ENCODE measurements at regions not wholly inside any gene's neighbourhood (a gene's known extent, or its start where the extent isn't known, plus 50 kb on each side); places are given as distances from the start of the nearest gene placed in this dataset.

DNA sequence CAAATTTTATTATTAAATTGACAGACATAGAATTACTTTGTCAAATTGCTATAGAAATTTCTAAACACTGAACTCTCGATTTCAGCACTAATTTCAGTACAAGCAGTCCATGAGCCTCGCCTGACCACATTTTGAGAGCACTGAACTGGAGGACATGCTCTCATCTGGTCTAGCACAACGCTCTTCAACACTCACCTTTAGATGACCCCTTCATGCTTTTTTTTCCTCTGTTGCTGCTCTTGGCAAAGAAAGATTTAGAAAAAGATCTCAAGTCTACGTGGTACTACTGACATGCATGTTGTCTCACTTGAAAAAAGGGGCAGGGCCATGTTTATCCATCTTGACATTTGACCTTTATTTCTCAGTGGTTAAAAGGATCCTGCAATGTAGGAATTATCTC is 981.5 kb downstream of the DIAPH3 start (continued):
- TF ChIP-seq ZNF132 (tag by site-specific recombination; IDR thresholded peaks at IDR 0.05; ENCODE audit: borderline replicate concordance) = no peak
- no peak for TF ChIP-seq MEIS1 (CRISPR knock-in tag; IDR thresholded peaks at IDR 0.05; ENCODE audit: borderline replicate concordance)
- no peak for TF ChIP-seq ZBTB20 (tag by site-specific recombination; IDR thresholded peaks at IDR 0.05)

DNA sequence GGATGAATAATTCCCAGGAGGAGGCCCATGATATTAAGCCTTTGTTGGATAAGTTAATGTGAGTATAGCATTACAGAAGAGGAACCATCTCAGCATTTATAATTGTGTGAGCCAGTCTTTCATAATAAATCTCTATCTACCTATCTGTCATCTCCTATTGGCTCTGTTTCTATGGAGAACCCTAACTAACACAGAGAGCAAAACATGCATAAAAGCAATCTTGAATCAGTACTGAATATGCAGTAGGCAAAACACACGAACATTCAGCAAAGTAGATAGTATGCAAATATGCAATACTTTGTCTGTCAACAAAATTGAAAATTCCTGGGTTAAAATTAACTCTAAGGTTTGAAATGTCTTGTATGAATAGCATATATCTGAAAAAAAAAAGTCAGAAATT is 966.3 kb downstream of the DIAPH3 start:
- H3K9me3 ChIP-seq (ENCODE audit: control insufficient read depth, insufficient read depth, low read depth, low read length) = no peaks in the 10 kb centered on the region
- H3K4me3 ChIP-seq (ENCODE audit: low read depth, low read length) = no peak overlapping the region
- no peak overlapping the region for H3K27ac ChIP-seq (ENCODE audit: extremely low read depth, low read depth, low read length)
- CTCF ChIA-PET = no interaction called here
- no peaks in the 10 kb centered on the region for H3K36me3 ChIP-seq (ENCODE audit: control insufficient read depth in 2 of 2, insufficient read depth in 1 of 2, low read length in 2 of 2)
- POLR2A ChIA-PET = no interaction called here
- no peaks in the 10 kb centered on the region for H3K4me1 ChIP-seq (ENCODE audit: control insufficient read depth, insufficient read depth, low read length)
- TF ChIP-seq, protein P1, sequence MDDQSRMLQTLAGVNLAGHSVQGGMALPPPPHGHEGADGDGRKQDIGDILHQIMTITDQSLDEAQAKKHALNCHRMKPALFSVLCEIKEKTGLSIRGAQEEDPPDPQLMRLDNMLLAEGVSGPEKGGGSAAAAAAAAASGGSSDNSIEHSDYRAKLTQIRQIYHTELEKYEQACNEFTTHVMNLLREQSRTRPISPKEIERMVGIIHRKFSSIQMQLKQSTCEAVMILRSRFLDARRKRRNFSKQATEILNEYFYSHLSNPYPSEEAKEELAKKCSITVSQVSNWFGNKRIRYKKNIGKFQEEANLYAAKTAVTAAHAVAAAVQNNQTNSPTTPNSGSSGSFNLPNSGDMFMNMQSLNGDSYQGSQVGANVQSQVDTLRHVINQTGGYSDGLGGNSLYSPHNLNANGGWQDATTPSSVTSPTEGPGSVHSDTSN (CRISPR knock-in tag; IDR thresholded peaks at IDR 0.05) = no peak
- TF ChIP-seq, protein P2, sequence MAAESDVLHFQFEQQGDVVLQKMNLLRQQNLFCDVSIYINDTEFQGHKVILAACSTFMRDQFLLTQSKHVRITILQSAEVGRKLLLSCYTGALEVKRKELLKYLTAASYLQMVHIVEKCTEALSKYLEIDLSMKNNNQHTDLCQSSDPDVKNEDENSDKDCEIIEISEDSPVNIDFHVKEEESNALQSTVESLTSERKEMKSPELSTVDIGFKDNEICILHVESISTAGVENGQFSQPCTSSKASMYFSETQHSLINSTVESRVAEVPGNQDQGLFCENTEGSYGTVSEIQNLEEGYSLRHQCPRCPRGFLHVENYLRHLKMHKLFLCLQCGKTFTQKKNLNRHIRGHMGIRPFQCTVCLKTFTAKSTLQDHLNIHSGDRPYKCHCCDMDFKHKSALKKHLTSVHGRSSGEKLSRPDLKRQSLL (tag by site-specific recombination; IDR thresholded peaks at IDR 0.05) = no peak
- no peak for TF ChIP-seq ZNF701 (tag by site-specific recombination; IDR thresholded peaks at IDR 0.05)

DNA sequence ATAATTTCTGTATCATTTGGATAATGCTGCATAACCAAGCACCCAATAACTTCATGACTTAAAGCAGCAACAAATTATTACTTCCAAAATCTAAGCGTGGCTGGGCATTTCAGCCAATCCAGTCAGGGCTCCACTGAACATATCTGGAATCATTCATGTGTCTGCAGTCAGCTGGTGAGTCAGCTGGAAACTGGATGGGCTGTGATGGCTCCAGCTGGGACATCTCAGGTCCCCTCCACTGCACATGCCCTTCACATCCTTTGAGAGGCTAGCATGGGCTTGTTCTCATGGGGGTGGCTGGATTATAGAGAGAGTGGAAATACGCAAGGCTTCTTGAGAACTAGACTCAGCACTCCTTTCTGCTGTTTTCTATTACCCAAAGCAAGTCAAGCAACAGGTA is 961.9 kb downstream of the DIAPH3 start:
- H3K4me3 ChIP-seq (ENCODE audit: low read depth, low read length) = no peak overlapping the region
- H3K36me3 ChIP-seq (ENCODE audit: control insufficient read depth in 2 of 2, insufficient read depth in 1 of 2, low read length in 2 of 2) = no peaks in the 10 kb centered on the region
- ChIA-PET CTCF (no interaction called here), POLR2A (no interaction called here)
- H3K27ac ChIP-seq (ENCODE audit: extremely low read depth, low read depth, low read length) = no peak overlapping the region
- no peaks in the 10 kb centered on the region for H3K9me3 ChIP-seq (ENCODE audit: control insufficient read depth, insufficient read depth, low read depth, low read length)
- no peaks in the 10 kb centered on the region for H3K4me1 ChIP-seq (ENCODE audit: control insufficient read depth, insufficient read depth, low read length)
- TF ChIP-seq ZNF24 (tag by site-specific recombination; IDR thresholded peaks at IDR 0.05) (no peak), BCL11A (tag by site-specific recombination; IDR thresholded peaks at IDR 0.05; ENCODE audit: low read depth) (no peak), KLF8 (tag by site-specific recombination; IDR thresholded peaks at IDR 0.05) (no peak)
- TF ChIP-seq, protein P1 (CRISPR knock-in tag; IDR thresholded peaks at IDR 0.05) = no peak

DNA sequence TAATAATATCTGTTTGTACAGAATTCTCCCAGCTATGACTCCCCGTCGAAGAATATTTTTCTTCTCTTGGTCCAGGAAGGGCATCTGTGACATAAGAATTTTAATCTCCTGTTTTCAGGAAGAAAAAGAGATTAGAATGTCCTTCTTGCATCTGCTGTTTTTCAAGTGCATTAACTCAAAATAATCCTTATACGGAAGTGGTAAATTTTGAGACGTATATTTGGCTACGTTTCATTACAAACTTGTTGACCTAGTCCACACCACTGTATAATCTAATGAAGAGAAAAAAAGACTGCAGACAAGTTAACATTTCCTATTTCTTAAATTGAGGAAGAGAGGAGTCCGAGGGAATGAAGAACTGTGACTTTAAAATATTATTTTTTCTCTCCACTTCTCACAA is 959.9 kb downstream of the DIAPH3 start:
- H3K4me3 ChIP-seq (ENCODE audit: low read depth, low read length) = no peak overlapping the region
- H3K9me3 ChIP-seq (ENCODE audit: control insufficient read depth, insufficient read depth, low read depth, low read length) = no peaks in the 10 kb centered on the region
- no peaks in the 10 kb centered on the region for H3K4me1 ChIP-seq (ENCODE audit: control insufficient read depth, insufficient read depth, low read length)
- POLR2A ChIA-PET = no interaction called here
- no peaks in the 10 kb centered on the region for H3K36me3 ChIP-seq (ENCODE audit: control insufficient read depth in 2 of 2, insufficient read depth in 1 of 2, low read length in 2 of 2)
- CTCF ChIA-PET = interaction anchor here (0.6 kb wide), 1 partner anchor 94 kb away, joined by 3 read pairs; no protein-coding TSS in a partner anchor
- no peak overlapping the region for H3K27ac ChIP-seq (ENCODE audit: extremely low read depth, low read depth, low read length)
- TF ChIP-seq, protein P3, sequence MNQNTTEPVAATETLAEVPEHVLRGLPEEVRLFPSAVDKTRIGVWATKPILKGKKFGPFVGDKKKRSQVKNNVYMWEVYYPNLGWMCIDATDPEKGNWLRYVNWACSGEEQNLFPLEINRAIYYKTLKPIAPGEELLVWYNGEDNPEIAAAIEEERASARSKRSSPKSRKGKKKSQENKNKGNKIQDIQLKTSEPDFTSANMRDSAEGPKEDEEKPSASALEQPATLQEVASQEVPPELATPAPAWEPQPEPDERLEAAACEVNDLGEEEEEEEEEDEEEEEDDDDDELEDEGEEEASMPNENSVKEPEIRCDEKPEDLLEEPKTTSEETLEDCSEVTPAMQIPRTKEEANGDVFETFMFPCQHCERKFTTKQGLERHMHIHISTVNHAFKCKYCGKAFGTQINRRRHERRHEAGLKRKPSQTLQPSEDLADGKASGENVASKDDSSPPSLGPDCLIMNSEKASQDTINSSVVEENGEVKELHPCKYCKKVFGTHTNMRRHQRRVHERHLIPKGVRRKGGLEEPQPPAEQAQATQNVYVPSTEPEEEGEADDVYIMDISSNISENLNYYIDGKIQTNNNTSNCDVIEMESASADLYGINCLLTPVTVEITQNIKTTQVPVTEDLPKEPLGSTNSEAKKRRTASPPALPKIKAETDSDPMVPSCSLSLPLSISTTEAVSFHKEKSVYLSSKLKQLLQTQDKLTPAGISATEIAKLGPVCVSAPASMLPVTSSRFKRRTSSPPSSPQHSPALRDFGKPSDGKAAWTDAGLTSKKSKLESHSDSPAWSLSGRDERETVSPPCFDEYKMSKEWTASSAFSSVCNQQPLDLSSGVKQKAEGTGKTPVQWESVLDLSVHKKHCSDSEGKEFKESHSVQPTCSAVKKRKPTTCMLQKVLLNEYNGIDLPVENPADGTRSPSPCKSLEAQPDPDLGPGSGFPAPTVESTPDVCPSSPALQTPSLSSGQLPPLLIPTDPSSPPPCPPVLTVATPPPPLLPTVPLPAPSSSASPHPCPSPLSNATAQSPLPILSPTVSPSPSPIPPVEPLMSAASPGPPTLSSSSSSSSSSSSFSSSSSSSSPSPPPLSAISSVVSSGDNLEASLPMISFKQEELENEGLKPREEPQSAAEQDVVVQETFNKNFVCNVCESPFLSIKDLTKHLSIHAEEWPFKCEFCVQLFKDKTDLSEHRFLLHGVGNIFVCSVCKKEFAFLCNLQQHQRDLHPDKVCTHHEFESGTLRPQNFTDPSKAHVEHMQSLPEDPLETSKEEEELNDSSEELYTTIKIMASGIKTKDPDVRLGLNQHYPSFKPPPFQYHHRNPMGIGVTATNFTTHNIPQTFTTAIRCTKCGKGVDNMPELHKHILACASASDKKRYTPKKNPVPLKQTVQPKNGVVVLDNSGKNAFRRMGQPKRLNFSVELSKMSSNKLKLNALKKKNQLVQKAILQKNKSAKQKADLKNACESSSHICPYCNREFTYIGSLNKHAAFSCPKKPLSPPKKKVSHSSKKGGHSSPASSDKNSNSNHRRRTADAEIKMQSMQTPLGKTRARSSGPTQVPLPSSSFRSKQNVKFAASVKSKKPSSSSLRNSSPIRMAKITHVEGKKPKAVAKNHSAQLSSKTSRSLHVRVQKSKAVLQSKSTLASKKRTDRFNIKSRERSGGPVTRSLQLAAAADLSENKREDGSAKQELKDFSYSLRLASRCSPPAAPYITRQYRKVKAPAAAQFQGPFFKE (tag by site-specific recombination; IDR thresholded peaks at IDR 0.05; ENCODE audit: borderline replicate concordance) = no peak
- TF ChIP-seq, protein P4, sequence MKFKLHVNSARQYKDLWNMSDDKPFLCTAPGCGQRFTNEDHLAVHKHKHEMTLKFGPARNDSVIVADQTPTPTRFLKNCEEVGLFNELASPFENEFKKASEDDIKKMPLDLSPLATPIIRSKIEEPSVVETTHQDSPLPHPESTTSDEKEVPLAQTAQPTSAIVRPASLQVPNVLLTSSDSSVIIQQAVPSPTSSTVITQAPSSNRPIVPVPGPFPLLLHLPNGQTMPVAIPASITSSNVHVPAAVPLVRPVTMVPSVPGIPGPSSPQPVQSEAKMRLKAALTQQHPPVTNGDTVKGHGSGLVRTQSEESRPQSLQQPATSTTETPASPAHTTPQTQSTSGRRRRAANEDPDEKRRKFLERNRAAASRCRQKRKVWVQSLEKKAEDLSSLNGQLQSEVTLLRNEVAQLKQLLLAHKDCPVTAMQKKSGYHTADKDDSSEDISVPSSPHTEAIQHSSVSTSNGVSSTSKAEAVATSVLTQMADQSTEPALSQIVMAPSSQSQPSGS (tag by site-specific recombination; IDR thresholded peaks at IDR 0.05; ENCODE audit: low read depth) = no peak
- TF ChIP-seq, protein P5, sequence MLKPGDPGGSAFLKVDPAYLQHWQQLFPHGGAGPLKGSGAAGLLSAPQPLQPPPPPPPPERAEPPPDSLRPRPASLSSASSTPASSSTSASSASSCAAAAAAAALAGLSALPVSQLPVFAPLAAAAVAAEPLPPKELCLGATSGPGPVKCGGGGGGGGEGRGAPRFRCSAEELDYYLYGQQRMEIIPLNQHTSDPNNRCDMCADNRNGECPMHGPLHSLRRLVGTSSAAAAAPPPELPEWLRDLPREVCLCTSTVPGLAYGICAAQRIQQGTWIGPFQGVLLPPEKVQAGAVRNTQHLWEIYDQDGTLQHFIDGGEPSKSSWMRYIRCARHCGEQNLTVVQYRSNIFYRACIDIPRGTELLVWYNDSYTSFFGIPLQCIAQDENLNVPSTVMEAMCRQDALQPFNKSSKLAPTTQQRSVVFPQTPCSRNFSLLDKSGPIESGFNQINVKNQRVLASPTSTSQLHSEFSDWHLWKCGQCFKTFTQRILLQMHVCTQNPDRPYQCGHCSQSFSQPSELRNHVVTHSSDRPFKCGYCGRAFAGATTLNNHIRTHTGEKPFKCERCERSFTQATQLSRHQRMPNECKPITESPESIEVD (tag by site-specific recombination; IDR thresholded peaks at IDR 0.05) = no peak

Data from HEK293 (cell line).